ENCODE measurements at regions not wholly inside any gene's neighbourhood (a gene's known extent, or its start where the extent isn't known, plus 50 kb on each side); places are given as distances from the start of the nearest gene placed in this dataset.

DNA sequence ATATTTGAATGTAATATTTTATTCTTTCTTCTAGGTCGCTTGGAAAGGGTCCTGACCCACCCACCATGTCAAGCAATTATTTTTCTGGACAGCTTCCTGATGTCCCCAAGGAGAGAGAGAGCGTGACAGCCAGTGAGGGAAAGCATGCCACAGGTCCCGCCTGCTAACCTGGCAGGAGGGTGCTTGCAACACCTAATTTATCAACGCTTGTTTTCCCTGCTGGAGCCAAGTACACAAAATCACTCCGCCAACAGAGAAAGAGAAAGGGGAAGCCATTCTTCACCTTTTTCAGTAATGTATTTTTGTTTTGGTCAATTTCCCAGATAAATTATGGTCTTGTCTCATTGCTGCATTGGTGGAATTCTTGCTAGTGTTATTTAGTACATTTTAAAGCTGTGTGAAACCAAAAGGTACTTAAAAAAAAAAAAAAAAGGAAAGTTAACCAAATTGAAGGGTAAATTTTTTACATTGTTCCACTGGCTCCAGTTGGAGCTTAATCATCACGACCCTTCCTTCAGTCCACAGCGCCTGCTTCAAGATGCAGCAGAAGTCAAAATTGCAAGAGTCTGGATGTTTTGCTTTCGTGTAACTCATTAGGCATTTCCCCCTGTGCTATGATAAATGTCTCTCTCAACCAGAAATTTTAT lies 88.5 kb upstream of the COPS8 start:
- TF ChIP-seq POLR2A (IDR thresholded peaks at IDR 0.05) (no peak), EP300 (IDR thresholded peaks at IDR 0.05) (no peak)
- TF ChIP-seq, protein P1, sequence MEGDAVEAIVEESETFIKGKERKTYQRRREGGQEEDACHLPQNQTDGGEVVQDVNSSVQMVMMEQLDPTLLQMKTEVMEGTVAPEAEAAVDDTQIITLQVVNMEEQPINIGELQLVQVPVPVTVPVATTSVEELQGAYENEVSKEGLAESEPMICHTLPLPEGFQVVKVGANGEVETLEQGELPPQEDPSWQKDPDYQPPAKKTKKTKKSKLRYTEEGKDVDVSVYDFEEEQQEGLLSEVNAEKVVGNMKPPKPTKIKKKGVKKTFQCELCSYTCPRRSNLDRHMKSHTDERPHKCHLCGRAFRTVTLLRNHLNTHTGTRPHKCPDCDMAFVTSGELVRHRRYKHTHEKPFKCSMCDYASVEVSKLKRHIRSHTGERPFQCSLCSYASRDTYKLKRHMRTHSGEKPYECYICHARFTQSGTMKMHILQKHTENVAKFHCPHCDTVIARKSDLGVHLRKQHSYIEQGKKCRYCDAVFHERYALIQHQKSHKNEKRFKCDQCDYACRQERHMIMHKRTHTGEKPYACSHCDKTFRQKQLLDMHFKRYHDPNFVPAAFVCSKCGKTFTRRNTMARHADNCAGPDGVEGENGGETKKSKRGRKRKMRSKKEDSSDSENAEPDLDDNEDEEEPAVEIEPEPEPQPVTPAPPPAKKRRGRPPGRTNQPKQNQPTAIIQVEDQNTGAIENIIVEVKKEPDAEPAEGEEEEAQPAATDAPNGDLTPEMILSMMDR (IDR thresholded peaks at IDR 0.05), result no peak
